ENCODE measurements at regions not wholly inside any gene's neighbourhood (a gene's known extent, or its start where the extent isn't known, plus 50 kb on each side); places are given as distances from the start of the nearest gene placed in this dataset.

DNA sequence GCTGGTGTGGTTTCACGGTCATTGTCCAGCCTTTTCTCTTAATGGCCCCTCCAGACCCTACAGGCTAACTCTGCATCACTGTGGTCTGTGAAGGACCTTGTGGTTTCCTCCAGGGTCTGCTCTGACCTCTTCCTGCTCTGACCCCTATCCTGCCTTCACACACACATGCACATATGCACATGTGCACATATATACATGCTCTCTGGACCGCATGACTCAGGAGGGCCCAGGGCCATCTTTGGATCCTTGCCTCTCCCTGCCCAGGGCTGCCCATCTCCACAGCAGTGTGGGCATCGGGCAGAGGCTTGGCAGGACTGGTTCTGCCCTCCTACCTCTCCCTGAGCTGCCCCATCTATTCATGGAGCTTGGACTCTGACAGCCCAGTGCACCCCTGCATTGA, 510.9 kb downstream of the PTPRU start:
- TF ChIP-seq, protein P1, sequence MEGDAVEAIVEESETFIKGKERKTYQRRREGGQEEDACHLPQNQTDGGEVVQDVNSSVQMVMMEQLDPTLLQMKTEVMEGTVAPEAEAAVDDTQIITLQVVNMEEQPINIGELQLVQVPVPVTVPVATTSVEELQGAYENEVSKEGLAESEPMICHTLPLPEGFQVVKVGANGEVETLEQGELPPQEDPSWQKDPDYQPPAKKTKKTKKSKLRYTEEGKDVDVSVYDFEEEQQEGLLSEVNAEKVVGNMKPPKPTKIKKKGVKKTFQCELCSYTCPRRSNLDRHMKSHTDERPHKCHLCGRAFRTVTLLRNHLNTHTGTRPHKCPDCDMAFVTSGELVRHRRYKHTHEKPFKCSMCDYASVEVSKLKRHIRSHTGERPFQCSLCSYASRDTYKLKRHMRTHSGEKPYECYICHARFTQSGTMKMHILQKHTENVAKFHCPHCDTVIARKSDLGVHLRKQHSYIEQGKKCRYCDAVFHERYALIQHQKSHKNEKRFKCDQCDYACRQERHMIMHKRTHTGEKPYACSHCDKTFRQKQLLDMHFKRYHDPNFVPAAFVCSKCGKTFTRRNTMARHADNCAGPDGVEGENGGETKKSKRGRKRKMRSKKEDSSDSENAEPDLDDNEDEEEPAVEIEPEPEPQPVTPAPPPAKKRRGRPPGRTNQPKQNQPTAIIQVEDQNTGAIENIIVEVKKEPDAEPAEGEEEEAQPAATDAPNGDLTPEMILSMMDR (IDR thresholded peaks at IDR 0.05; ENCODE audit: low read depth, low read length, poor library complexity, severe bottlenecking): no peak
- no peak for TF ChIP-seq EZH2phosphoT487 (IDR thresholded peaks at IDR 0.05; ENCODE audit: borderline replicate concordance, low read length)
